A549 (cell line): ENCODE measurements at regions not wholly inside any gene's neighbourhood (a gene's known extent, or its start where the extent isn't known, plus 50 kb on each side); places are given as distances from the start of the nearest gene placed in this dataset.

ENCODE experiments used
- EHMT2 ChIP-seq: fragments of 200-600 bp; sonication (generic); IDR thresholded peaks from 2 replicates; pipeline ENCODE4 v1.6.1; 2016; ENCODE audit warnings: antibody characterized with exemption, low read depth, mild to moderate bottlenecking, moderate library complexity
- JUNB ChIP-seq: fragments of >200 bp; sonication (Bioruptor Twin); formaldehyde crosslinking; IDR thresholded peaks from 2 replicates; pipeline ENCODE4 v1.6.1; 2016
- POLR2A ChIP-seq: IDR thresholded peaks from 2 replicates; pipeline ENCODE4 v1.6.1; 2012; ENCODE audit warnings: mild to moderate bottlenecking, low read length
- POLR2AphosphoS2 ChIP-seq: conservative IDR thresholded peaks from 2 replicates; pipeline ENCODE4 v1.6.1; 2012; ENCODE audit warnings: low read length, improper control_type of control experiment, inconsistent platforms
- RFX5 ChIP-seq: fragments of 450-650 bp; IDR thresholded peaks from 2 replicates; pipeline ENCODE4 v1.7.1; 2014; ENCODE audit warnings: antibody characterized with exemption, mild to moderate bottlenecking, moderate library complexity
- TF ChIP-seq, protein P1 (sequence below): fragments of 200-600 bp; sonication (generic); IDR thresholded peaks from 2 replicates; pipeline ENCODE4 v1.6.1; 2016; ENCODE audit warnings: antibody characterized with exemption, mild to moderate bottlenecking, moderate library complexity
- TF ChIP-seq, protein P2 (sequence below): fragments of >200 bp; sonication (Bioruptor Twin); formaldehyde crosslinking; IDR thresholded peaks from 3 replicates; pipeline ENCODE4 v1.5.1; 2016
- TF ChIP-seq, protein P3 (sequence below): IDR thresholded peaks from 2 replicates; pipeline ENCODE4 v1.6.1; 2012
- TF ChIP-seq, protein P4 (sequence below): fragments of >200 bp; sonication (Bioruptor Twin); formaldehyde crosslinking; IDR thresholded peaks from 3 replicates; pipeline ENCODE4 v1.6.1; 2016
- TF ChIP-seq, protein P5 (sequence below): fragments of 250-450 bp; sonication (Bioruptor Pico); IDR thresholded peaks from 2 replicates; pipeline ENCODE4 v1.5.0; 2021; ENCODE audit warnings: mild to moderate bottlenecking, moderate library complexity, borderline replicate concordance
- TF ChIP-seq, protein P6 (sequence below): fragments of 450-650 bp; IDR thresholded peaks from 2 replicates; pipeline ENCODE4 v1.6.1; 2014; ENCODE audit warnings: antibody characterized with exemption

DNA sequence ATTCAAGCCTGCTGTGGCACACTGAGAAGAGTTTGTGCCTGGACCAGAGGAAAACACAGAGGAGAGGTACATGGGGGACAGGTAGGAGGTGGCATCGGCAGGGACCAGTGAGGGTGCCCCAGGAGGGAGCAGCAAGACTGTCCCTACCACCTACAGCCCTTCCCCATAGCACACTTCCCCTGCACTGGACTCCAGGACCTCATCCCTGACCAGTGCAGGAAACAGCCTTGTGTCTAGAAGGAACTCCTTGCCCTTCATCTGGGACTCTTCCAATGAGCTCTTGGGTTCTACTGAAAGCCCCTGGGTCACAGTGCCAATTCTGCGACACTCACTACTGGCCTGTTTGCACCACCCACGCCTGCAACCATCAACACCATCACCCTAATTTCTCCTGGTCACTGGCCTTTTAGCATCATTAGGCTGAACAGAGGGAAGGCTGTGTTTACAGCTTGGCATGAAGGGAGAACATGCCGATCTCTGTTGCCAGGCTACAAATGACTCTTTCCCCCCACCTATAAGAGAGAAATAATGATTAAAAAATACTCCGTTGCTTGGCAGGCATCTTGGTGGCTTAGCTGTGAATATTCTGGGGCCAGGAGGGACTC, 371.9 kb upstream of the ZMIZ1 start:
- TF ChIP-seq, protein P1, sequence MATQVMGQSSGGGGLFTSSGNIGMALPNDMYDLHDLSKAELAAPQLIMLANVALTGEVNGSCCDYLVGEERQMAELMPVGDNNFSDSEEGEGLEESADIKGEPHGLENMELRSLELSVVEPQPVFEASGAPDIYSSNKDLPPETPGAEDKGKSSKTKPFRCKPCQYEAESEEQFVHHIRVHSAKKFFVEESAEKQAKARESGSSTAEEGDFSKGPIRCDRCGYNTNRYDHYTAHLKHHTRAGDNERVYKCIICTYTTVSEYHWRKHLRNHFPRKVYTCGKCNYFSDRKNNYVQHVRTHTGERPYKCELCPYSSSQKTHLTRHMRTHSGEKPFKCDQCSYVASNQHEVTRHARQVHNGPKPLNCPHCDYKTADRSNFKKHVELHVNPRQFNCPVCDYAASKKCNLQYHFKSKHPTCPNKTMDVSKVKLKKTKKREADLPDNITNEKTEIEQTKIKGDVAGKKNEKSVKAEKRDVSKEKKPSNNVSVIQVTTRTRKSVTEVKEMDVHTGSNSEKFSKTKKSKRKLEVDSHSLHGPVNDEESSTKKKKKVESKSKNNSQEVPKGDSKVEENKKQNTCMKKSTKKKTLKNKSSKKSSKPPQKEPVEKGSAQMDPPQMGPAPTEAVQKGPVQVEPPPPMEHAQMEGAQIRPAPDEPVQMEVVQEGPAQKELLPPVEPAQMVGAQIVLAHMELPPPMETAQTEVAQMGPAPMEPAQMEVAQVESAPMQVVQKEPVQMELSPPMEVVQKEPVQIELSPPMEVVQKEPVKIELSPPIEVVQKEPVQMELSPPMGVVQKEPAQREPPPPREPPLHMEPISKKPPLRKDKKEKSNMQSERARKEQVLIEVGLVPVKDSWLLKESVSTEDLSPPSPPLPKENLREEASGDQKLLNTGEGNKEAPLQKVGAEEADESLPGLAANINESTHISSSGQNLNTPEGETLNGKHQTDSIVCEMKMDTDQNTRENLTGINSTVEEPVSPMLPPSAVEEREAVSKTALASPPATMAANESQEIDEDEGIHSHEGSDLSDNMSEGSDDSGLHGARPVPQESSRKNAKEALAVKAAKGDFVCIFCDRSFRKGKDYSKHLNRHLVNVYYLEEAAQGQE, result no peak
- TF ChIP-seq POLR2A (no peak), RFX5 (no peak), EHMT2 (no peak), POLR2AphosphoS2 (no peak), JUNB (no peak)
- TF ChIP-seq, protein P2, sequence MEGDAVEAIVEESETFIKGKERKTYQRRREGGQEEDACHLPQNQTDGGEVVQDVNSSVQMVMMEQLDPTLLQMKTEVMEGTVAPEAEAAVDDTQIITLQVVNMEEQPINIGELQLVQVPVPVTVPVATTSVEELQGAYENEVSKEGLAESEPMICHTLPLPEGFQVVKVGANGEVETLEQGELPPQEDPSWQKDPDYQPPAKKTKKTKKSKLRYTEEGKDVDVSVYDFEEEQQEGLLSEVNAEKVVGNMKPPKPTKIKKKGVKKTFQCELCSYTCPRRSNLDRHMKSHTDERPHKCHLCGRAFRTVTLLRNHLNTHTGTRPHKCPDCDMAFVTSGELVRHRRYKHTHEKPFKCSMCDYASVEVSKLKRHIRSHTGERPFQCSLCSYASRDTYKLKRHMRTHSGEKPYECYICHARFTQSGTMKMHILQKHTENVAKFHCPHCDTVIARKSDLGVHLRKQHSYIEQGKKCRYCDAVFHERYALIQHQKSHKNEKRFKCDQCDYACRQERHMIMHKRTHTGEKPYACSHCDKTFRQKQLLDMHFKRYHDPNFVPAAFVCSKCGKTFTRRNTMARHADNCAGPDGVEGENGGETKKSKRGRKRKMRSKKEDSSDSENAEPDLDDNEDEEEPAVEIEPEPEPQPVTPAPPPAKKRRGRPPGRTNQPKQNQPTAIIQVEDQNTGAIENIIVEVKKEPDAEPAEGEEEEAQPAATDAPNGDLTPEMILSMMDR, result no peak
- TF ChIP-seq, protein P3, sequence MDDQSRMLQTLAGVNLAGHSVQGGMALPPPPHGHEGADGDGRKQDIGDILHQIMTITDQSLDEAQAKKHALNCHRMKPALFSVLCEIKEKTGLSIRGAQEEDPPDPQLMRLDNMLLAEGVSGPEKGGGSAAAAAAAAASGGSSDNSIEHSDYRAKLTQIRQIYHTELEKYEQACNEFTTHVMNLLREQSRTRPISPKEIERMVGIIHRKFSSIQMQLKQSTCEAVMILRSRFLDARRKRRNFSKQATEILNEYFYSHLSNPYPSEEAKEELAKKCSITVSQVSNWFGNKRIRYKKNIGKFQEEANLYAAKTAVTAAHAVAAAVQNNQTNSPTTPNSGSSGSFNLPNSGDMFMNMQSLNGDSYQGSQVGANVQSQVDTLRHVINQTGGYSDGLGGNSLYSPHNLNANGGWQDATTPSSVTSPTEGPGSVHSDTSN, result no peak
- TF ChIP-seq, protein P4, sequence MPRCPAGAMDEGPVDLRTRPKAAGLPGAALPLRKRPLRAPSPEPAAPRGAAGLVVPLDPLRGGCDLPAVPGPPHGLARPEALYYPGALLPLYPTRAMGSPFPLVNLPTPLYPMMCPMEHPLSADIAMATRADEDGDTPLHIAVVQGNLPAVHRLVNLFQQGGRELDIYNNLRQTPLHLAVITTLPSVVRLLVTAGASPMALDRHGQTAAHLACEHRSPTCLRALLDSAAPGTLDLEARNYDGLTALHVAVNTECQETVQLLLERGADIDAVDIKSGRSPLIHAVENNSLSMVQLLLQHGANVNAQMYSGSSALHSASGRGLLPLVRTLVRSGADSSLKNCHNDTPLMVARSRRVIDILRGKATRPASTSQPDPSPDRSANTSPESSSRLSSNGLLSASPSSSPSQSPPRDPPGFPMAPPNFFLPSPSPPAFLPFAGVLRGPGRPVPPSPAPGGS, result no peak
- TF ChIP-seq, protein P5, sequence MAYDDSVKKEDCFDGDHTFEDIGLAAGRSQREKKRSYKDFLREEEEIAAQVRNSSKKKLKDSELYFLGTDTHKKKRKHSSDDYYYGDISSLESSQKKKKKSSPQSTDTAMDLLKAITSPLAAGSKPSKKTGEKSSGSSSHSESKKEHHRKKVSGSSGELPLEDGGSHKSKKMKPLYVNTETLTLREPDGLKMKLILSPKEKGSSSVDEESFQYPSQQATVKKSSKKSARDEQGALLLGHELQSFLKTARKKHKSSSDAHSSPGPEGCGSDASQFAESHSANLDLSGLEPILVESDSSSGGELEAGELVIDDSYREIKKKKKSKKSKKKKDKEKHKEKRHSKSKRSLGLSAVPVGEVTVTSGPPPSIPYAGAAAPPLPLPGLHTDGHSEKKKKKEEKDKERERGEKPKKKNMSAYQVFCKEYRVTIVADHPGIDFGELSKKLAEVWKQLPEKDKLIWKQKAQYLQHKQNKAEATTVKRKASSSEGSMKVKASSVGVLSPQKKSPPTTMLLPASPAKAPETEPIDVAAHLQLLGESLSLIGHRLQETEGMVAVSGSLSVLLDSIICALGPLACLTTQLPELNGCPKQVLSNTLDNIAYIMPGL (CRISPR knock-in tag), result no peak
- TF ChIP-seq, protein P6, sequence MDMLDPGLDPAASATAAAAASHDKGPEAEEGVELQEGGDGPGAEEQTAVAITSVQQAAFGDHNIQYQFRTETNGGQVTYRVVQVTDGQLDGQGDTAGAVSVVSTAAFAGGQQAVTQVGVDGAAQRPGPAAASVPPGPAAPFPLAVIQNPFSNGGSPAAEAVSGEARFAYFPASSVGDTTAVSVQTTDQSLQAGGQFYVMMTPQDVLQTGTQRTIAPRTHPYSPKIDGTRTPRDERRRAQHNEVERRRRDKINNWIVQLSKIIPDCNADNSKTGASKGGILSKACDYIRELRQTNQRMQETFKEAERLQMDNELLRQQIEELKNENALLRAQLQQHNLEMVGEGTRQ, result no peak
